ENCODE measurements at regions not wholly inside any gene's neighbourhood (a gene's known extent, or its start where the extent isn't known, plus 50 kb on each side); places are given as distances from the start of the nearest gene placed in this dataset.

DNA sequence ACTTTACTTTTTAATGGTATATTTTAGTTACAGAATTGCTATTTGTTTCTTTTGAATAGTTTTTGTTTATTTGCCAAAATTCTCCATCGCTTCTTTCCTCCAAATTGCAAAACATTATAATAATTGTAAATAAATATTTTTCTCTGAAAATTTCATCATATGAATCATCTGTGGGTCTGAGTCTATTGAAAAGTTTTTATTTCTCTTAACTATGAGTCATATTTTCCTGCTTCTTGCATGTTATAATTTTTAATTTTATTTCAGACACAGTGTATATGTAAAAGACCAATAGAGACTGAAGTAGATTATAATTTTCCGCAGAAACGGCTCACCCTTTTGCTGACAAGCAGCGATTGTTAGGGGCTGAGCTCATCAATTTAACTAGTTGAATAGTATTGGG is 279.1 kb upstream of the IL12B start:
- DNase-seq = no peak

DNA sequence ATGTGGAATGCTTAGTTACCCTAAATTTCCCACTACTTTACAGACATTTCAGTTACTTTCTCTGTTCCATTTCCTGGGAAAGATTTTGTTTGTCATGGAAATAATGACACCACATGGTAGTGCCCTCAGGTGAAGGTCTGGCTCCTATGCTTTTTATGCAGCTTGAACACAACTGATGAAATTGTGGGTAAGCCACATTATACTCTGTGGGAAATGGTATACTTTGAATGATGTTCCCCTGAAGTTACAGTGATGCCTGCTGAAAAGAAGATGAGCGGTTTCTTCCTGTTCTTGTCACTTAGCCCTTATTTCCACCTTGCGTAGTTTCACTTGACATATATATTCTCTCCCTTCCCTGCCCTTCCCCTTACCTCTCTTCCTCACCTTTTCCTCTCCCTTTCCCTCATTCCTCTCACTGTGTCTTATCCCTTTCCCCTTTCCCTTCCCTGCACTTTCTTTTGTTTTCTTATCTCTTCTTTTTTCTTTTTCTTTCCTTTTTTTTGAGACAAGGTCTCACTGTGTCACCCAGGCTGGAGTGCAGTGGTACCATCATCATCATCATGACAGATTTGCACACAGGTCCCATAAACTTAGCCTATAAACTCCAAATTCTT is 280.8 kb upstream of the IL12B start:
- DNase-seq = no peak

DNA sequence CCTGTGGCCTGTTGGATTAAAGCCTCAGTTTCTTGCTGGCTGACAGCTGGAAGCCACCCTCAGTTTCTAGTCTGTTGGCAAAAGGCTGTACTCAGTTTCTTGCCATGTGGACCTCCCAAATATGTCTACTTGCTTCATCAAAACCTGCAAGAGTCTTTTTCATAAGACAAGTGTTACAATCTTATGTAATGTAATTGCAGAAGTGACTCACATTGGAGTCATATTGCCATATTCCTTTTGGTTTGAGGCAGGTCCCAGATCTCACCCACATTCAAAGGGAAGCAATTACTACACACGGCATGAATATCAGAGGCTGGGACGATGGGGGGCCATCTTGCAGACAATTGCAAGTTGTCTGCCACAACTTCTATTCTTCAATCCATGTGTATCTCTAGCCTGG is 286.7 kb upstream of the IL12B start:
- DNase-seq = no peak

DNA sequence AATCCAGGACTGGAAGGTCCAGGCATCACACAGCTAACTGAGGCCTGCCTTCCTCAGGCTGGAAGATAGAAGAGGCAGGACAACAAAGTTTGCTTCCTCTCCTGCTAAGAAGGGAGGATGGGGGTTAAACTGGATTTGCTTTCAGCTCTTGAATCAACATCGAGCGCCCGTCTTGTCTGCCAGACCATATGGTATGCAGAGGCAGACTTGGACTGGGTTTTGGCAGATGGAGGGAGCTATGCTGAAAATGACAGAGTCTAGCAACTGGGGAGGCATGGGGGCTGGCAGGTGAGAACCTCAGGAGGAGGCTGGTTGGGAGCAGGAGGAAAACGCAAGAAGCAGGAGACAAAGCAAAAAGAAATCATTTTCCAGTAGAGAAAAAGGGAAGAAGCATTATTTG is 289.5 kb upstream of the IL12B start:
- no peak for DNase-seq

DNA sequence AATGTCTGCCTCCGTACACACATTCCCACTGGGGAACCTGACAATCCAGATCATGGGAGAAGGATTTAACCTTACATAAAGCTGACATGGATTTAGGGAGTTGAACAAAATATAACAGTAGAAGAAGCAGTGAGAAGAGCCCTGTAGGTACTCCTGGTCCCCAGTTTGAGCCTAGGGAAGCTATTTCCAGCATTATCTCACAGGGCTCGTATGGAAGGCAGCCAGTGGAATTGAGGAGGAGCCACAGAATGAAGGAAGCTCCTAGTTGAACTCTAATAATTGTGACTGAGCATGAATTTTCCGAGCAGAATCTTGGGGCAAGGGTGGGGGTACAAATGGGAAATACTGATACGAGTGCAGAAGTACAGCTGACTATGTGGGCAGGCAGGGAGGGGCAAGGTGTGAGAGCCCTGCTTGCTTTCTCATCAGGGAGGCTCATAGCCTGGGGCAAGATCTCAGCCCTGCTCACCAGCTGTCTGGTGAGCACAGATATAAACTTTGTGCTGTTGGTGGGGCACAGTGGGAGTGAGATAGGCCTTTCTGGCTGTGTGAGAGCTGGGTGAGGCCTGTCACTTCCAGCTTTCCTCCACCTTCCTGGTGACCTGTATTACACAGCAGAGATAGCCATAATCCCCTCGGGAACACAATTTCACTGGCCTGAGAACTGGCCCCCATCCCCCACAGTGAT is 290.7 kb upstream of the IL12B start:
- no peak for DNase-seq

DNA sequence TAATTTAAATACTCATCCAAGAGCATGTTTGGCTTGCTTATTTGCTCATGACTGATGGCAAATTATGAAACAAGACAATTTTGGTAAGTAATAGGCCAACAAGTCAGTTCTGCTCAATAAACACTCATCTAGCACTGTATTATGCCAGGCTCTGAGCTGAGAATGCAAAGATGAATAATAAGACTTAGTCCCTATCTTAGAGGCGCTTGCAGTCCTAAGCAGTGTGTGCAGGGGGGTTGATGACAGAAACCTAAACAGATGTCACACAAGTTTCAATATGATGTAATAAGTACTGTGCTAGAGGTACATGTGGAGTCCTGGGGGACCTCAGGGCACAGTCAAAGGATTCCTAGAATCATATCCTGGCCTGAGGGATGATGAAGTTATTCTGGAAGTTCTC is 287.6 kb upstream of the ADRA1B start:
- DNase-seq = no peak

DNA sequence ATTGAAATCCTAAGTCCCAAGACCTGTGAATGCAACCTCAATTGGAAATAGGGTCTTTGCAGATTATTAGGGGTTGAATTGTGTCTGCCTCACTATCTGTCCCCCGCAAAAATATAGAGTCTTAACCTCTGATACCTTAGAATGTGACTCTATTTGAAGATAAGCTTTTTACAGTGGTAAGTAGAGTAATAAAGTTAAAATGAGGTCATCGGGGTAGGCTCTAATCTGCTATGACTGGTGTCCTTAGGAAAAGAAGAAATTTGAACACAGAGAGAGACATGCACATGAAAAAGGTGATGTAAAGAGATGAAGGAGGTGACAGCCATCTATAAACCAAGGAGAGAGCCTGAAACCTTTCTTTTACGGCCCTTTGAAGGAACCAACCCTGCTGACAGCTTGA is 287.1 kb upstream of the ADRA1B start:
- DNase-seq = no peak

DNA sequence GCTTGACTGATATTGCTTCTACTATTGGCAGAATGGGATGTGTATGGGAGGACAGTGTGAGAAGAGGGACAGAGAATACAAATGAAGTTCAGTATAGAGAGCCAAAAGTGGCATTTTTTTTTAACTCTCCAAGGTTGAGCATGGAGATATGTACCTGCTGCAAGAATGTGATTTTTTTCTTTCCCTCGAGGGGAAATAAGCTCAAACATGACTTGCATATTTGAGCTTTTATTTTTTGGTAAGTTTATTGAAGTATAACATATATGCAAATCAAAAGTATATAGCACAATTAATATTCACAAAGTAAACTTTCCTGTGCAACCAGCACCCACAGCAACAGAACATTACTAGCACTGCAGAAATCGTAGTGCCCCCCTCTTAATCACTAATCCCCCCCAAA is 285.7 kb upstream of the ADRA1B start:
- DNase-seq = no peak

DNA sequence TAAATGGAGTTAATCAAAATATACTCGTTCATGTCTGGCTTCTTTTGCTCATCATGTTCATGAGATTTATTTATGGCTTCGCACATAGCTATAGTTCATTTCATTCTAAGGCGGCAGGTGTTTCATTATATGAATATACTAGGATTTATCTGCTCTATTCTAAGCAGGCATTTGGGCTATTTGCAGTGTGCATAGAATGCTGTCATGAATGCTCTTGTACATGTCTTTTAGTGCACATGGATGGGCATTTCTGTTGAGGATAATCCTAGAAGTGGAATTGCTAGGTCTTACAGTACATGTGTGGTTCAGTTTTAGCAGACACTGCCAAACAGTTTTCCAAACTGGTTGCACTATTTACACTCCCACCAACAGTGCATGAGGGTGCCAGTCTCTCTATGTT is 285.3 kb upstream of the ADRA1B start:
- no peak for DNase-seq

DNA sequence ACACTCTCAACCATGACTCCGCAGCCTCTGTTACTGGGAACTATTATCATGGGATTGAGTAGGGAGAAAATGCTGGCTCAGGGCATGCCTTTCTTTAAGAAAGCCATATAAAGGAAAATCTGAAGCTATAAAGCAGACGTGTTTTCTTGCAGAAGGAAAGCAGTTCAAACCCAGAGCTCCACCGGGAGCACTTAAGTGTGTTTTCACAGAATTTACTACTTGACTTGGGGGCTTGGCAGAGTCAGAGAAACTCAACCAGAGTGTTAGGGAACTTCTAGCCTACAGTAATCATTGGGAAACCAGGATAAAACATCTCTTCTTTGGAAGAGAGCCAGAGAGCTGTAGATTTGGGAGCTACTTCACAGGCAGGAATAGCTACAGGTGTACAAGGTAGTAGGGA is 283.4 kb upstream of the ADRA1B start:
- no peak for DNase-seq

DNA sequence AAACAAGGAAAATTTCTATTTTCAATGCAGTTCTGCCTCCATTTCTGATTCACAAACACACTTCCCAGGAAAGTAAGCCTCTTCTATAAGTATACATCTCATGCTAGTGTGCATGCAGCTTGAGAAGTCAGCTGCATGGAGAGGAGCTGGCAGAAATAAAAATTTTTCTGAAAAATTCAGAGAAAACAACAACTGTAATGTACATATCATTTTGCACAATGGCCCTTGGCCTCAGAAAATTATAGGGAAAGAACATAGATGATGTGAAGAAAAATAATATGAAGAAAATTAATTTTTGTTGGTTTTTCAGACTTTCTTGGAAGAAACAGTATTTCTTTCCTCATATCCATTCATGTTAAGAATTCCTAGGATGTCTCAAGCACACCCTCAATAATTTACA is 277.8 kb upstream of the ADRA1B start:
- no peak for DNase-seq

DNA sequence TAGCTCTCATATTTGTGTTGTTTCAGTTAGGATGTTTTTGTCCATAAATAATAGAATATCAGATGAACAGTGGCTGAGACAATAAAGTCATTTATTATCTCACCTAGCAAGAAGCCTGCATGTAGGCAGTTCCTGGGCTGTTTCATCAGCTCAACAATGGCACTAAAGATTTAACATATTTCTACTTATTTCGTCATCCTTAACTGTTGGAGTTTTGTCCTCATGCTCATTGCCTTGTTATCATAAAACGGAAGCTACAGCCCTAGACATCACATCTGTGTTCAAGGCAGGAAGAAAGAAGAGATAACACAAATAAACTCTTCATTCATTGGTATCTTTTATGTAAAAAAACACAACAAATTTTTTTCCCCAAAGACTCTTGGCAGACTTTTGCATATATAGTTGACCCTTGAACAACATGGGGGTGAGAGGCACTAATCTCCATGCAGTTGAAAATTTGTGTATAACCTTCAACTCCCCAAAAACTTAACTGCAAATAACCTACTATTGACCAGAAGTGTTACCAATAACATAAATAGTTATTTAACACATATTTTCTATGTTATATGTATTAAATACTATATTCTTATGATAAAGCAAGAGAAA is 277.2 kb upstream of the ADRA1B start:
- no peak for DNase-seq

DNA sequence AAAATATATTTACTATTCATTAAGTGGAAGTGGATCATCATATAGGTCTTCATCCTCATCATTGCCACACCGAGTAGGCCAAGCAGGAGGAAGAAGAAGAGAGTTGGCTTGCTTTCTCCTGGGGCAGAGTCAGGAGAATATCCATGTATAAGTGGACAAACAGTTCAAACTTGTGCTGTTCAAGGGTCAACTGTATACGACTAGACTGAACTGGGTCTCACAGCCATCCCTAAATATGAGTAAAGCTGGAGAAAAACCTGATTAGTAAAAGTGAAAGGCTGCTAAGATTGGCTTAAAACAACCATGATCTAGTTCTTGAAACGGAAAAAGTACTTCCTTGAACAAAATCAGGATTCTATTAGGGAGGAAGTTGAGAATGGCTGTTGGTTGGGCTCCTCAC is 276.7 kb upstream of the ADRA1B start:
- no peak for DNase-seq

DNA sequence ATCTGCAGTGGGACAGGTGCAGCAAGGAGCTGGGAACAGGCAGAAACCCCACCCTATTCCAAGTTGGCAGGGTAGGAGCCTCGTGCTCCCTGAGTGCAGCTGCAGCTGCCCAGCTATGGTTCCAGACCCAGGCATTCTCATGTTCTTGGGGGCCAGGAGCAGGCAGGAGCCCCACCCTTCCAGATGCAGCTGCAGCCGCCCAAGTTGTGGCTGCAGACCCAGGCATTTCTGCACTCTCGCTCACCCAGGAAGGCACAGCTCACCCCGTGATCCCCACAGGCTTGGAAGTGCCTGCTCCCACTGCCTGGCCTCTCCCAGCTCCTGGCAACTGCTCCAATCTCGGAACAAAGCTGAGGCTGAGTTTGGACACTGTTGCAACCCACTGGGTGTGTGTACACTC is 275.8 kb upstream of the ADRA1B start:
- no peak for DNase-seq

DNA sequence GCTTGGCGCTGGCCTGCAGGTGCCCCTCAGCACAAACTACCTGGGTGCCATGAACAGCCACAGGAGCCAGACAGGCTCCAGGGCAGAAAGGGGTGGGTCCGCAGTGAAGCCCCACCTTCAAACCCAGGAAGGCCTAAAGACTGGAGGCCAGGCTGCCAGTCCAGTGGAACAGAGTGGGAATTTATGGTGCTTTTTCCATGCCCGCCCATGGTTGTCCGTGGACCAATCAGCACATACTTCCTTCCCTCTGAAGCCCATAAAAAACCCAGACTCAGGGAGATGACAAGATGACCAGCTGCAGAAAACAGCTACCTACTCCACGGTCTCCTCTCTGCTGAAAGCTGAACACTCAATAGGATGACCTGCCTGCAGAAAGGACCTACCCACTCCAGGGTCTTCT is 275.4 kb upstream of the ADRA1B start:
- no peak for DNase-seq

DNA sequence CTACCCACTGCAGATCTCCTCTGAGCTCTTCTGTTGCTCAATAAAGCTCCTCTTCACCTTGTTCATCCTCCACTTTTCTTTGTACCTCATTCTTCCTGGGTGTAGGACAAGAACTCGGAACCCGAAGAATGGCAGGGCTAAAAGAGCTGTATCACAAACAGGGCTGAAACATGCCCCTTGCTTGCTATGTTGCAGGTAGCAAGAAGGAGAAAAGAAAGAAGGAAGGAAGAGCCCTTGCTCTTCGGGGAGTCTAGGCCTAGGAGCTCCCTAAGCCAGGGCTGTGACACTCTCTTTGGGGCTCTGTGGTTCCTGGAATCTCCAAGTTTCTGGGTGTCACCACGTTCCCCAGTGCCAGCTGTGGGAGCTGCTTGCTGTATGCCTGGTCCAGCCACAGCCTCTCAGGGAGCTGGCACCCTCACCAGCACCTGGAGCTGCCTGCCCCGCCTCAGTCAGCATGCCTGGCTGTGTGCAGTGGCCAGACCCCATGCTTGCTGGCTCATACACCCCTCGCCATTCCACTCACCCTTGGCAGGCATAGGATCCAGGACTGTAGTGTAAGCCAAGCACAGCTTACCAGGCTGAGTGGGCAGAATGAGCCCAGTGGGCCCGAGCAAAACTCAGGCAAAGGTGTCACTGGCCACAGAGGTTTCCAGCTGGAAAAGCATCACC is 274.8 kb upstream of the ADRA1B start:
- no peak for DNase-seq

DNA sequence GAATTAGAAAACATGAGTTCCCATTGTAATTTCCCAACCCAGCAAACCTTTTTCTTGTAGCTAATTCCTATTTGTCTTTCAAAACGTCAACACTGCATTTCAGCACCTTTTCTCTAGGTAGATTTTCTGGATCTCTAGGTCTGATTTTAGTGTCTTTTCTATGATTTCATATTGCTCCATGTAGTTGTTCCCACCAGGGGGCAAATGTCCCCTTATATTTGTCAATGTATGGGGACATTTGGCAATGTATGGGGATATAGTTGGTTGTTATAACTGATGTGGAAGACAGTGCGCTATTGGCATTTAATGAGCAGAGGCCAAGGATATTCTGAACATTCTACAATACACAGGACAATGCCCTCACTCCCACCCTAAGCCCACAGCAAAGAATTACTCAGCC is 273.9 kb upstream of the ADRA1B start:
- no peak for DNase-seq

DNA sequence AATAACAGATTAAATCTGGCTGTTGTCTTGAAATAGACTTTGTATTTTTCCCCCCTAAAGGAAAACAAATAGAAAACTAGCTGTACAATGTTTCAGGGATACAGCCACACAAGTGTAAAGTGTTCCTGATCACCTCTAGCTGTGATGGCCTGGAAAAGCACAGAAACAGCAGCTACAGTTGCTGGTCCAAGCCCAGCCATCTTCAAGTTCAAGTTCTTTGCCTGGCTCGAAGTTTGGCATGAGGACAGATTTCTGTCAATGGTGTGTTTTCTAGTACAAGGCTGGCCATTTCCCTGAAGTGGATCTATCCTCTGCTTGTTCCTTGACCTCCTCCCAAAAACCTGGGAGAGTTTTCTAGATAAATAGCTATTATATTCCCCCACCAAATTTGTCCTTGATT is 272.2 kb upstream of the ADRA1B start:
- no peak for DNase-seq

DNA sequence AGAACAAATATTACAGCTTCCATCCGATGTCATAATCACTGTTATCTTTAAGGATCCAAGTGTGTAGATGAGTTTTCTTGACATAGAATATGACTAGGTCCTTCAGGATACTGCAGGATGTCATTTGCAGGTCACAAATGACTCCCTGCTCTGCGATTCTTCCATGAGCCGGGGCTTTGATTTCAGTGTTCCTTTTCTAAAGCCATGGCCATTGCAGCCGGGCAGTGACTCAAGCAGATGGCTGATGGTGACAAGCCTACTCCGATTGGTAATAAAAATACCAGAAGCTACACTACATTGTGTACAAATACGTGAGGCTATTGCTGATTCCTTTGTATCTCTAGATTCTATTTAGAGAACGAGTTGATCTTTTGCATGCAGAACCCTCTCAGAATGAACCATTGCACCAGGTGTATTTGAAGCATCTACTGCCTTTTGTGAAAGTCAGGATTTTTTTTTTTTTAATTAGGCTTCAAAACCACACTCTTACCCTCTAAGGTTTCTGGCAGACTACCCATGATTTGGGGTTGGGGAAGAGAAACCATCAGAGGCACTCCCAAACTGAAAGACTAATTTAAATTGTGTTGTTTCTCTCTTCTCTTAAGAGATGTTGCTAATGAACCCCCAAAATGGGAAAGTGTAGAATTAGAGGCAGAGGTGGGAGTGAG is 271.0 kb upstream of the ADRA1B start:
- no peak for DNase-seq

DNA sequence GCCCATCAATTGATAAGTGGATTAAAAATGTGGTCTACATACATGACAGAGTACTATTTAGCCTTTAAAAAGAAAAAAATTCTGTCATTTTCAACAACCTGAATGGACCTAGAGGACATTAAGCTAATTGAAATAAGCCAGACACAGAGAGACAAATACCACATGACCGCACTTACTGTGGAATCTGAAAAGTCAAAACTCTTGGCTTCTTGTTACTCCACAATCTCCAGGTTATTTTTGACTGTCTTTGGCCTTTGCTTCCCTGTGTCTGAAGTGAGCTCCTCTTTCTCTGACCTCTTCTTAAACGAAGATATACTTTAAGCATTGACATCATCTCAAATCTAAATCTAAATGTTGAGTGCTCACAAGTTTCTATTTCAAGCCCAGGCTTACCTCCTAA is 265.5 kb upstream of the ADRA1B start:
- no peak for DNase-seq

DNA sequence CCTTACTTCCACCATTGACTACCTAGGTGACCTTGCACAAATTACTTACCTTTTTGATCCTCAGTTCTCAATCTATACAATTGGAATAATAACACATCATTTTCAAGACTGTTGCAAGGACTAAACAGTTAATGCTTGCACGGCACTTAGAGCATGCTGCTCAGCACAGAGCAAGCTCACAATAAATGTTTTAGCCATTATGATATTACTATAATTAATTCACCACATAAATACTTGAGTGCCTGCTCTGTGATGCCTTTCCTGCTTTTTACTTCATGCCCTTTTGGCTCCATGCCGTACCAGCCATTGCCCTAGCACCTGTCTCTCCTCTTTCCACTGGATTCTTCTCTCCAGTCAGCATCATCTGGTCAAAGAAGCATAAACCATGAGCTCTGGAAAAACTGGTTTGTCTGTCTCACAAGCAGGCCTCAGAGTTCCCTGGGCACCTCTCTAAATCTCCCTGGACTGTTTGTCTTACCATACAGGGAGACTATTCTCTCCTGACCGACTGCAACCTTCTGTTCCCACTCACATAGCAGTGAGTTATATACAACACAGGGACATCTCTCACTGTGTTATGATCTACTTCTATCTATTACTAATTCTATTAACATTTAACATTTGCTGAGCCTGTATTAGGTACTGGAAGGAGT is 260.4 kb upstream of the ADRA1B start:
- no peak for DNase-seq

DNA sequence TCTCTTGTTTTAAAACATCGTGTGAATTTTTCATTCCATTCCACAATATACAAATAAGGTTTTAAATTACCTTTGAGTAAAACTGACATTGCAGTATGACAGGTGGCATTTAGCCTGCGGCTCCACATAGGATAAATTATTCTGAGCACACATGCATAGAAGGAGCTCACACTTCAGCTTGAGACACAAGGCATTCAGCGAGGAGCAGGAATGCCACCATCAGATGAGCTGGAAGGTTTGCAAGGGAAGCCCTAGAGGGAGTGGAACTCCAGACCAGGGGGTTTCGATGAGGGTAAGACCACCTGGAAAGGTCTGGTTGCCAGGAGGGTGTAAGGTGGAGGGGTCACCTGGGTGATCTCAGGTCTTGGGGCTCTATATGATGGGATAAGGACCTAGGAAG is 259.0 kb upstream of the ADRA1B start:
- no peak for DNase-seq

DNA sequence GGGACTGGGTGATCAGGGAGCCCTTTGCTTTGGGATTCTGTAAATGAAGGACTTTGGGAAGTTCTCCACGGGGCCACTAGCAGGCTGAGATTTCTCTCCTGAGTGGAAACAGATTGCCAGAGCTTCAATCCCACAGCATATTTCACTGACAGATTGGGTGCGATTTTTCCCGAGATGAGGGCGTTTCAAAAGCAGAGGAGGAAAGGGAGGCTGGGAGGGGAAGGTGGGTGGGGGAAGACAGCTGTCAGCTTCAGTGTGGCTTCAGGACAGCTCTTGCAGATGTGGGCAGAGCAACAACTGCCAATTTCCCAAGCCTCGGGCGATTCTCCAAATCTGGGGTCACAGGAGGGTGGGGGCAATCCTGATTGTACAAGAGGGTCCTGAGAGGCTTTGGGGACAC is 258.5 kb upstream of the ADRA1B start:
- DNase-seq = no peak
